OCI-LY7 (cell line): ENCODE measurements at regions not wholly inside any gene's neighbourhood (a gene's known extent, or its start where the extent isn't known, plus 50 kb on each side); places are given as distances from the start of the nearest gene placed in this dataset.

ENCODE experiments used
- BruUV-seq: library from RNA; stranded (reverse); fragments of 400-500 nt; replicated peaks from 2 replicates; lab custom pipeline; 2021; lab: Mats Ljungman, UMichigan
- CTCF ChIA-PET: fragments of 300-600 bp; sonication (Branson Sonifier 250); formaldehyde crosslinking; loops from one replicate; lab custom pipeline; 2022; ENCODE audit warnings: antibody characterized with exemption; ENCODE audit not compliant: unreplicated experiment; lab: Charles Lee
- POLR2A ChIA-PET: fragments of 300-600 bp; sonication (Branson Sonifier 250); formaldehyde crosslinking; loops from one replicate; lab custom pipeline; 2022; ENCODE audit warnings: antibody characterized with exemption; lab: Charles Lee
- DNase-seq: peaks from one replicate; pipeline ENCODE4 v3.0.0-alpha.2; 2015; ENCODE audit warnings: low spot score
- H2AFZ ChIP-seq: fragments of 200-600 bp; sonication (generic), shearing (Covaris generic); 2 replicates; pipeline ENCODE4 v1.6.1; 2014; ENCODE audit warnings: mild to moderate bottlenecking, antibody characterized with exemption, low read length, moderate library complexity
- H3K27ac ChIP-seq: fragments of 200-600 bp; sonication (generic); 2 replicates; pipeline ENCODE4 v1.5.1; 2014; ENCODE audit warnings: mixed run types, low read depth, mild to moderate bottlenecking, moderate library complexity, low read length, inconsistent platforms; ENCODE audit not compliant: poor library complexity, severe bottlenecking
- H3K36me3 ChIP-seq: fragments of 200-600 bp; sonication (generic); 2 replicates; pipeline ENCODE4 v1.6.1; 2014; ENCODE audit warnings: mild to moderate bottlenecking, antibody characterized with exemption, low read length, moderate library complexity, mixed read lengths; ENCODE audit not compliant: insufficient read depth
- H3K4me1 ChIP-seq: fragments of 200-600 bp; sonication (generic); 2 replicates; pipeline ENCODE4 v1.5.1; 2014; ENCODE audit warnings: mild to moderate bottlenecking, low read length; ENCODE audit not compliant: insufficient read depth, poor library complexity, severe bottlenecking
- H3K4me2 ChIP-seq: fragments of 200-600 bp; sonication (generic); 2 replicates; pipeline ENCODE4 v1.6.1; 2014; ENCODE audit warnings: mild to moderate bottlenecking, low read length
- H3K4me3 ChIP-seq: fragments of 200-600 bp; sonication (generic); 2 replicates; pipeline ENCODE4 v1.5.1; 2014; ENCODE audit warnings: mild to moderate bottlenecking, low read depth, low read length; ENCODE audit not compliant: poor library complexity, severe bottlenecking
- H3K79me2 ChIP-seq: fragments of 200-600 bp; sonication (generic); 2 replicates; pipeline ENCODE4 v1.6.1; 2016; ENCODE audit warnings: low read depth, mild to moderate bottlenecking, low read length, moderate library complexity, mixed read lengths; ENCODE audit not compliant: insufficient read depth
- H3K9me2 ChIP-seq: fragments of 200-600 bp; sonication (generic); 2 replicates; pipeline ENCODE4 v1.6.1; 2016; ENCODE audit warnings: mild to moderate bottlenecking, low read length, mixed read lengths; ENCODE audit not compliant: insufficient read depth
- H3K9me3 ChIP-seq: fragments of 200-600 bp; sonication (generic); 2 replicates; pipeline ENCODE4 v1.6.1; 2014; ENCODE audit warnings: mild to moderate bottlenecking, mixed run types, low read length, mixed read lengths
- H4K20me1 ChIP-seq: fragments of 200-600 bp; sonication (generic); 2 replicates; pipeline ENCODE4 v1.6.1; 2014; ENCODE audit warnings: mild to moderate bottlenecking, antibody characterized with exemption, low read length, moderate library complexity, mixed read lengths; ENCODE audit not compliant: insufficient read depth
- EZH2phosphoT487 ChIP-seq: fragments of 200-600 bp; sonication (generic); IDR thresholded peaks from 2 replicates; pipeline ENCODE4 v1.6.1; 2018; ENCODE audit warnings: low read depth, borderline replicate concordance, mild to moderate bottlenecking, mixed run types, antibody characterized with exemption, low read length, moderate library complexity, mixed read lengths
- intact Hi-C: fragments of 100-400 bp; cut with micrococcal nuclease; formaldehyde crosslinking; loops from one replicate; pipeline ENCODE4 v1.10.0; 2022; ENCODE audit not compliant: unreplicated experiment
- TF ChIP-seq, protein P1 (sequence below): fragments of 200-600 bp; sonication (generic); conservative IDR thresholded peaks from 2 replicates; pipeline ENCODE4 v1.5.1; 2014; ENCODE audit warnings: mild to moderate bottlenecking, antibody characterized with exemption, low read length, moderate library complexity, mixed read lengths

DNA sequence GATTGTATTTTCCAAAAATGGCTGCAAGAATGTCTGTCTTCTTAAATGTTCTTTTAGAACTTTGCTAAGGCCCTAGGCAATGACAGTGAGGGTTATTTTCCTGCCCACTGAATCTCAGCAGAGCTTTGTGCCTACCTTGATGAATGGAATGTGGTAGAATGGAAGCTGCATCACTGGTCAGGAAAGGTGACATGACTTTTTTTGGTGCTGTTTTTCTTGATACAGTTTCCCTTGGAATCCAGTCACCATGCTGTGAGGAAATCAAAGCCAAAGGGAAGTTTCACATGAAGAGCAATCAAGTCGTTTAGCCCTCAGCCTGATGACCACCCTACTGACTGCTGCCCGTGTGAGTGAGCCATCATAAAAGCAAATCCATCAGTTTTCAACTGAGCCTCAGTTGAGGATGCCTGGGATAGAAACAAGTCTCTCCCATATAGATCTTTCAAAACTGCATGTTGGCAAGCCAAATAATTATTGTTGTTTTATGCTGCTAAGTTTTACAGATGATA, 886.0 kb upstream of the FBXO33 start:
- BruUV-seq: no TSS peak
- H4K20me1 ChIP-seq: no peaks in the 10 kb centered on the region
- no peak for DNase-seq
- ChIA-PET CTCF (no interaction called here), POLR2A (interaction anchor here (0.7 kb wide), 1 partner anchor 36 kb away, joined by 3 read pairs; no protein-coding TSS in a partner anchor)
- H3K4me3 ChIP-seq: no peak overlapping the region
- intact Hi-C loops: no loop called here
- TF ChIP-seq, protein P1, sequence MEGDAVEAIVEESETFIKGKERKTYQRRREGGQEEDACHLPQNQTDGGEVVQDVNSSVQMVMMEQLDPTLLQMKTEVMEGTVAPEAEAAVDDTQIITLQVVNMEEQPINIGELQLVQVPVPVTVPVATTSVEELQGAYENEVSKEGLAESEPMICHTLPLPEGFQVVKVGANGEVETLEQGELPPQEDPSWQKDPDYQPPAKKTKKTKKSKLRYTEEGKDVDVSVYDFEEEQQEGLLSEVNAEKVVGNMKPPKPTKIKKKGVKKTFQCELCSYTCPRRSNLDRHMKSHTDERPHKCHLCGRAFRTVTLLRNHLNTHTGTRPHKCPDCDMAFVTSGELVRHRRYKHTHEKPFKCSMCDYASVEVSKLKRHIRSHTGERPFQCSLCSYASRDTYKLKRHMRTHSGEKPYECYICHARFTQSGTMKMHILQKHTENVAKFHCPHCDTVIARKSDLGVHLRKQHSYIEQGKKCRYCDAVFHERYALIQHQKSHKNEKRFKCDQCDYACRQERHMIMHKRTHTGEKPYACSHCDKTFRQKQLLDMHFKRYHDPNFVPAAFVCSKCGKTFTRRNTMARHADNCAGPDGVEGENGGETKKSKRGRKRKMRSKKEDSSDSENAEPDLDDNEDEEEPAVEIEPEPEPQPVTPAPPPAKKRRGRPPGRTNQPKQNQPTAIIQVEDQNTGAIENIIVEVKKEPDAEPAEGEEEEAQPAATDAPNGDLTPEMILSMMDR: no peak
- TF ChIP-seq EZH2phosphoT487: no peak
- no peaks in the 10 kb centered on the region for H3K79me2 ChIP-seq
- H3K9me3 ChIP-seq: no peaks in the 10 kb centered on the region
- no peaks in the 10 kb centered on the region for H3K9me2 ChIP-seq
- H3K4me2 ChIP-seq: no peak overlapping the region
- no peaks in the 10 kb centered on the region for H3K36me3 ChIP-seq
- H2AFZ ChIP-seq: no peak overlapping the region
- no peaks in the 10 kb centered on the region for H3K4me1 ChIP-seq
- no peak overlapping the region for H3K27ac ChIP-seq

DNA sequence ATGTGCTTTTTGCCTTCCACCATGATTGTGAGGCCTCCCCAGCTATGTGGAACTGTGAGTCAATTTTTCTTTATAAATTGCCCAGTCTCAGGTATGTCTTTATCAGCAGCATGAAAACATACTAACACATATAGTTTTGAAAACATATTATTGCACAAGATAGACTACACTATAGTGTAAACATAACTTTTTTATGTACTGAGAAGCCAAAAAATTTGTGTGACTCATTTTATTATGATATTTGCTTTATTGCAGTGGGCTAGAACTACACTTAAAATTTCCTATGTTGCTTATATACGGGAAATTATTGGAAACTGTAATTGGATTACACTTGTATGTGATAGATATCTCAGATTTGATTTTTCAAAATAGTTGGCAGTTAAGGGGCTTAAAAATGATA, 885.5 kb upstream of the FBXO33 start:
- no peaks in the 10 kb centered on the region for H4K20me1 ChIP-seq
- TF ChIP-seq, protein P1: no peak
- TF ChIP-seq EZH2phosphoT487: no peak
- intact Hi-C loops: no loop called here
- H3K4me2 ChIP-seq: no peak overlapping the region
- no peak overlapping the region for H2AFZ ChIP-seq
- H3K9me2 ChIP-seq: no peaks in the 10 kb centered on the region
- CTCF ChIA-PET: no interaction called here
- H3K79me2 ChIP-seq: no peaks in the 10 kb centered on the region
- H3K4me1 ChIP-seq: no peaks in the 10 kb centered on the region
- H3K36me3 ChIP-seq: no peaks in the 10 kb centered on the region
- no peaks in the 10 kb centered on the region for H3K9me3 ChIP-seq
- BruUV-seq: no TSS peak
- no peak for DNase-seq
- no peak overlapping the region for H3K27ac ChIP-seq
- H3K4me3 ChIP-seq: no peak overlapping the region
- POLR2A ChIA-PET: interaction anchor here (0.7 kb wide), 1 partner anchor 35 kb away, joined by 3 read pairs; no protein-coding TSS in a partner anchor

DNA sequence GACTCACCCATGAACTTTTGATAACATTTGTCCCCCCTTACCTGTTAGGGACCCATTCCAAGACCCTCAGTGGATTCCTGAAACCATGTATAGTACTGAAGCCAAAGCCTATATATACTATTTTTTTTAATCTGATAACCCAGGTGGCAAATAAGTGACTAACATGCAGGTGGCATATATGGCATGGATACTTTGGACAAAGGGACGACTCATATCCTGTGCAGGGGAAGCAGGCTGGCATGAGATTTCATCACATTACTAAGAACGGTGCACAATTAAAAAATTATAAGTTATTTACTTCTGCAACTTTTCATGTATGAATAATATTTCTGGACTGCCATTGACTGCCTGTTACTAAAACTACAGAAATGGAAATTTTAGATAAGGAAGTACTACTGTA, 880.1 kb upstream of the FBXO33 start:
- Histone ChIP-seq H3K27ac (no peak overlapping the region), H3K9me3 (no peaks in the 10 kb centered on the region)

More for the DNA sequence above, 880.1 kb upstream of the FBXO33 start:
- ChIA-PET POLR2A (no interaction called here), CTCF (no interaction called here)
- Histone ChIP-seq H2AFZ (no peak overlapping the region), H3K4me3 (no peak overlapping the region), H3K9me2 (no peaks in the 10 kb centered on the region), H3K4me2 (no peak overlapping the region), H3K79me2 (no peaks in the 10 kb centered on the region), H4K20me1 (no peaks in the 10 kb centered on the region), H3K4me1 (no peaks in the 10 kb centered on the region), H3K36me3 (no peaks in the 10 kb centered on the region)
- no TSS peak for BruUV-seq
- intact Hi-C loops: no loop called here
- no peak for DNase-seq
- TF ChIP-seq, protein P1: no peak
- TF ChIP-seq EZH2phosphoT487: no peak
